ENCODE measurements at regions not wholly inside any gene's neighbourhood (a gene's known extent, or its start where the extent isn't known, plus 50 kb on each side); places are given as distances from the start of the nearest gene placed in this dataset.

DNA sequence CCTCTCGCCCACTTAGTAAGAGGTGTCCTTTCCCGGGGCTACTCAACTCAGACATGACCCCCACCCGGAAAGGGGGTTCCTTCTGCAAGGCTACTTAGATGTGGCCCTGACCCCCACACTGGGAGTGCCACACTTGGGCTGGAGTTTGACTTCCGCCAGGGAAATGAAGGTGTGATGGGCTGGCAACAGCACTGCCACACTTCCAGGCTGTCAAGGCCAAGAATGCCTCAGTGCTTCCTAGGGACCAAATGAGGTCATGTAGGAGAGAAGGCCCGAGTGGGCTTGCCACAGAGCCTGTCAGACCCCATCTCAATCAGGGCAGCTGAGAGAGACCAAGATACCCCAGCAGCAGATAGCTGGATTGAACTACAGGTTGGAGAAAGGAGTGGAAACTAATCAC is 55.5 kb downstream of the DRD1 start:
- H3K9me3 Mint-ChIP-seq, result no peaks in the 10 kb centered on the region
- H3K4me1 Mint-ChIP-seq (ENCODE audit: low read depth), result no peaks in the 10 kb centered on the region
- H3K36me3 Mint-ChIP-seq (ENCODE audit: low read depth), result no peaks in the 10 kb centered on the region
- H3K27ac Mint-ChIP-seq, result no peak overlapping the region
- H3K27me3 Mint-ChIP-seq, result peaks cover 9% of the 10 kb centered on the region
- no peak overlapping the region for H3K4me3 Mint-ChIP-seq

DNA sequence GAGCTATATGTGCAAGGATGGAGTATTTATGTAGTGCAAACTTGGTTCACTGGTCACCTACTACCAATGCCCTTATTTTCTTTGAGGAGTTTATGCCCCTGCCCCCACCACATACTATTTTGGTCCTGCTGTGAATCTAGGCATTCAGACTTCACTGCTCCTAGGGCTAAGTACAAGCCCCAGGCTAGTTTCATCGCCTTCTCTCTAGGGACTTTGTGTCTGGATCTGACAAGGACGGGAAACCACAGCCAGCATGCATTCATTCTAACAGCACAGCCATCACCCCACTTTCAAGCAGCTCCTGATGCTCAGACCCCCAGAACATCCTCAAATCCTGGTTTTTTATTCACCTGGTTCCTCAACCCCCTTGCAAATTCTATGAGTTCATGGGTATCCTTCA is 56.8 kb downstream of the DRD1 start:
- H3K27me3 Mint-ChIP-seq, result peaks cover 16% of the 10 kb centered on the region
- H3K4me1 Mint-ChIP-seq (ENCODE audit: low read depth), result no peaks in the 10 kb centered on the region
- no peaks in the 10 kb centered on the region for H3K9me3 Mint-ChIP-seq
- no peak overlapping the region for H3K4me3 Mint-ChIP-seq
- H3K27ac Mint-ChIP-seq, result no peak overlapping the region
- no peaks in the 10 kb centered on the region for H3K36me3 Mint-ChIP-seq (ENCODE audit: low read depth)

DNA sequence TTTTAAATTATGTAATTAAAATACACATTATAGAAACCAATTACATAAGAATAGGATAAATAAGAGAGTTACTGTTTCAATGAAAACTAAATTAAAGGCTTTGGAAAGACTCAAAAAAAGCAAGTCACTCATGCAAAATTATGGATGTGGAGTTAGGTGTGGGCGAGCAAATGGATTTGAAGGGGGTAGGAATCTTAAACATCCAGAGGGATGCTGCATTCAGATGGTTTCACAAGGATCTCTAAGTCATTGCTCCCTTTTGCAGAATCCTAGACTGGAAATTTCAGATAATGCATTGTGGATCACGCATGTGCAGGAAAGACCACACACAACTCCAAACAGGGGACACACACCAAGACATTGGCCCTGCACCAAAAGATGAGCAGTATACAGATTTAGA is 57.5 kb downstream of the DRD1 start:
- Mint-ChIP-seq H3K36me3 (ENCODE audit: low read depth) (no peaks in the 10 kb centered on the region), H3K27me3 (peaks cover 17% of the 10 kb centered on the region), H3K9me3 (no peaks in the 10 kb centered on the region), H3K4me1 (ENCODE audit: low read depth) (no peaks in the 10 kb centered on the region), H3K27ac (no peak overlapping the region), H3K4me3 (no peak overlapping the region)

DNA sequence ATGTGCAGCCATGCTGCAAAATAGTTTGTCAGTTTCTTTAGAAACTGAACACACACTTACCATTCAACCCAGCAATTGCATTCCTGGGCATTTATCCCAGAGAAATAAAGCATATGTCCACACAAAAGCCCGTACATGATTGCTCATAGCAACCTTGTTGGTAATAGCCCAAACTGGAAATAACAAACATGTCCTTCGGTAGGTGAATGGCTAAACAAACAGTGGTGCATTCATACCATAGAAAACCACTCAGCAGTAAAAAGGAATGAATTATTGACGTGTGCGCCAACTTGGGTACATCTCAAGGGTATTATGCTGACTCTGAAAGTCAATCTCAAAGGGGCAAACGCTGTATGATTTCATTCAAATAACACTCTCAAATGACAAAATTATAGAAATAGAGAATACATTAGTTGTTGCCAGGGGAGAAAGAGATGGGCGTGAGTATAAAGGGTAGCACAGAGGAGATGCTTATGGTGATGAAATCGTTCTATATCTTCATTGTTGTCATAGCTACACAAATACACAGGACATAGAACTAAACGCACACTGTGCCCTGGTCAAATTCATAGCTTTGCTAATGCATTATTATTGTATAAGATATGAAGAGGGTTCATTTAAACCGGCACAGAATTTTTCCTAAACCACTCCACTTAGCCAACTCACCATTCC is 58.2 kb downstream of the DRD1 start:
- H3K27me3 Mint-ChIP-seq, result peaks cover 20% of the 10 kb centered on the region
- no peaks in the 10 kb centered on the region for H3K4me1 Mint-ChIP-seq (ENCODE audit: low read depth)
- H3K4me3 Mint-ChIP-seq, result no peak overlapping the region
- no peak overlapping the region for H3K27ac Mint-ChIP-seq
- H3K9me3 Mint-ChIP-seq, result no peaks in the 10 kb centered on the region
- H3K36me3 Mint-ChIP-seq (ENCODE audit: low read depth), result no peaks in the 10 kb centered on the region

DNA sequence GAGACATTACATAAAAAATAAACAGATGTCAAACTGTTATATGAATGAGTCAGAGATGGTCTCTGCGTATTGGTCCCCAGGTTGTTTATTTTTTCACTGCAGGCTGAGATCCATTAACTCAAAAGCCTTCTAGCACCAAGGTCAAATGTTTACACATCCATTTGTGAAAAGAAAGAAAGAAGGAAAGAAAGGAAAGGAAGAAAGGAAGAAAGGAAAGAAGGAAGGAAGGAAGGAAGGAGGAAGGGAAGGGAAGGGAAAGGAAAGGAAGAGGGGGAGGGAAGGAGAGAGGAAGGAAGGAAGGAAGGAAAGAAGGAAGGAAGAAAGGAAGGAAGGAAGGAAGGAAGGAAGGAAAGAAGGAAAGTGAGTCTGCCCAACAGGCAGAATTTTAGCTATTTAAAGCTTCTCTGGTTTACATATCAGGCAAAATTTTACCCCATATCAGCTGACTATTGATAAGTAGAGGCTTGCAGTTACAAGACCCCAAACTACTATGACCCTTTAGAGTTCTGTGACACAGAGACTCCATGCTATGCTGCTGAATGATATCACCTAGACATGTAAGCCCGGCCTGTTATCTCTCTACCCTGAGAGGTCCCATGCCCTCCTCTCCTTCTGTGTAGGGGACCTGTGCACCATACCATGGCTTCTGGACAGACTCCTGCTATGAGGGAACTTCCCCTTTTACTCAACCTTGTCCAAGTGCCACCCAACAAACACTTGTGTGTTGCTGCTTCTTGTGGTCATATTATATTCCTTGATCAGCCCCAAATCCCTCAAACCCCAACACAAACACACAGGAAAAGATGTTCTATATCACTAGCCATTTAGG is 59.0 kb downstream of the DRD1 start:
- no peak overlapping the region for H3K4me3 Mint-ChIP-seq
- H3K4me1 Mint-ChIP-seq (ENCODE audit: low read depth), result no peaks in the 10 kb centered on the region
- H3K36me3 Mint-ChIP-seq (ENCODE audit: low read depth), result no peaks in the 10 kb centered on the region
- H3K9me3 Mint-ChIP-seq, result no peaks in the 10 kb centered on the region
- H3K27ac Mint-ChIP-seq, result no peak overlapping the region
- peaks cover 20% of the 10 kb centered on the region for H3K27me3 Mint-ChIP-seq

DNA sequence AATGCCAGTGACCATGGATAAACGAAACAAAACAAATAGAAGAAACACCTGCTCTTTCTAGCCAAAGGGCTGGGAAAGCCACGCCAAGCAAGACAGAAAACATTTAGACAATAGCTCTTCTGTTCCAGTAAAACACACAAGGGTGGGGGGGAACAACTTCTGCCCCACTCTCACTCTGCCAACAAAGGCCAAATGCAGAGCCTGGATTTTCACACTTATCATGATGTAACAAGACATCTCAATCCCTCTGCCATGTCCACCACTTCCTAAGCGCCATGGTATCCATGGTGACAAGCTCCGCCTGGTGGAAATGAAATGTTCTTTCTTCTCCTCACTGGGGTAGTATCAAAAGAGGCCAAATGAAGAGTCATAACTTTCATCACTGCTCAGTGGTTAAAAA is 60.6 kb downstream of the DRD1 start:
- Mint-ChIP-seq H3K4me3 (no peak overlapping the region), H3K27me3 (peaks cover 30% of the 10 kb centered on the region), H3K9me3 (no peaks in the 10 kb centered on the region), H3K27ac (no peak overlapping the region), H3K4me1 (ENCODE audit: low read depth) (no peaks in the 10 kb centered on the region), H3K36me3 (ENCODE audit: low read depth) (no peaks in the 10 kb centered on the region)

DNA sequence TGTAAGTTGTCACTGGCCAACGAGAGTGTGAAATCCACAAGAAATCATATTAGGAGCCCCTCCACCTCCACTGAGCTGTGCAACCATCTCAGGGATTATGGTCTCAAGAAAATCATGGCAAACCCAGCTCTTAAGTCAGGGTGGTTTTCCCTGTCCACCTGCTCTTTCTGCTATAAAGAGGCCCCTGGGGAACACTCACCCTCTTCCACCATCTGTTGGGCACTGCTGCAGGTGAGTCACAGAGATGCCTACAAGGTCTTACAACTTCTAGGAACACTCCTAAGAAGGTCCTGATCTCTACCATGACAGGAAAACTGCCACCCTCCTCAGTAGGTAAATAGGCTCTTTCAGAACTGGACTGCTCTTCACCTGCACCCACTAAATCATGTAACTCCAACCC is 61.8 kb downstream of the DRD1 start:
- Mint-ChIP-seq H3K27ac (no peak overlapping the region), H3K27me3 (peaks cover 38% of the 10 kb centered on the region), H3K4me1 (ENCODE audit: low read depth) (no peaks in the 10 kb centered on the region), H3K4me3 (no peak overlapping the region), H3K9me3 (no peaks in the 10 kb centered on the region), H3K36me3 (ENCODE audit: low read depth) (no peaks in the 10 kb centered on the region)

DNA sequence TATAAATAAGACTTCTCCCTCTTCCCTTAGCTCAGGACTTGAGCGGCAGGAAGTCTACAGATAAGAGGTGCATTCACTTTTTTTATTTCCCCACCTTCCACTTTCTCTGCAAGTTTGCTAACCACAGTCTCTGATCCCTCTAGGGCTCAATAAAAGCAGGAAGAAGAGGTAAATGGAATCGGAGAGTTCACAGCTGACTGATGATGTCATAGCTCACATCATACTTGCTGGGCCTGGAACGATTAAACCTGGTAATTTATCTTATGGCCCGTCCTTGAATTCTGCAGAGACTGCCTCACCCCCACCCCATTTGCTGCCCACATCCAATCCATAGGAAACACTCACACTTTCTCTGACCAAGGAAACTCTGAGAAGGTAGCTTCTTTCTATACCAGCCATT is 62.9 kb downstream of the DRD1 start:
- no peaks in the 10 kb centered on the region for H3K36me3 Mint-ChIP-seq (ENCODE audit: low read depth)
- H3K27me3 Mint-ChIP-seq, result peaks cover 38% of the 10 kb centered on the region
- no peaks in the 10 kb centered on the region for H3K9me3 Mint-ChIP-seq
- H3K4me3 Mint-ChIP-seq, result no peak overlapping the region
- H3K27ac Mint-ChIP-seq, result no peak overlapping the region
- no peaks in the 10 kb centered on the region for H3K4me1 Mint-ChIP-seq (ENCODE audit: low read depth)

DNA sequence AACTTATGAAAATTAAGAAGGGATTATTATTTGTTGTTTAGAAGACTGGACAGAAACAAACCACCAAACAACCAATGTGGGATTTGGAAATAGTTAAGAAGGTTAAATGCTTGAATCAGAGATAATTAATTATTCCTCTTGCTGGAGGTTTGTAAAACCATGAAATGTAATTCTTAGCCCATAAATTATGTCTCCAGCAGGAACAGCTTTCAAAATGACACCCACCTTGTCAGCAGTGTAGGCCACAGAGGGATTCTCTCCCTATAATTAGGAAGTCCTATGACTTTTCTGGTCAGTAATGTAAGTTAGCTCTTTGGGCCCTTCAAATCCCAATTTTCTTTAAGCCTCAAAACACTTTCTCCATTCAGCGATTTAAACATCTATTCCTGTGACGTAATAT is 63.3 kb downstream of the DRD1 start:
- Mint-ChIP-seq H3K27me3 (peaks cover 42% of the 10 kb centered on the region), H3K4me1 (ENCODE audit: low read depth) (no peaks in the 10 kb centered on the region), H3K4me3 (no peak overlapping the region), H3K27ac (no peak overlapping the region), H3K36me3 (ENCODE audit: low read depth) (no peaks in the 10 kb centered on the region), H3K9me3 (no peaks in the 10 kb centered on the region)

DNA sequence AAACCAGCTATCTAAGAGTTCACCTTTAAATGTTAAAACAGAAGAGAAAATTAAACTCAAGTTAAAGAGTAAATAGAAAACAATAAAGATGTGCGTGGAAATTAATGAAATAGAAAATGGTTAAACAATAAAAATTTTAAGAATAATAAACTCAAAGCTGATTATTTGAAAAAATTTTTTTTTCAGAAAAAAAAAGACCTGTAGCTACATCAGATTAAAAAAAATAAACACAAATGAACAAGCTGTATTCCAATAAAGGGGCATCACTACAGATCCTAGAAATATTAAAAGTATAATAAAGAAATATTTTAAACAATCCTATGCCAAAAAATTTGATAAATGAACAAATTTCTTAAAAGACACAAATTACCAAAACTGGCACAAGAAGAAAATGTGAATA is 64.1 kb downstream of the DRD1 start:
- Mint-ChIP-seq H3K36me3 (ENCODE audit: low read depth) (no peaks in the 10 kb centered on the region), H3K27ac (no peak overlapping the region), H3K4me3 (no peak overlapping the region), H3K27me3 (peaks cover 50% of the 10 kb centered on the region), H3K9me3 (no peaks in the 10 kb centered on the region), H3K4me1 (ENCODE audit: low read depth) (no peaks in the 10 kb centered on the region)

DNA sequence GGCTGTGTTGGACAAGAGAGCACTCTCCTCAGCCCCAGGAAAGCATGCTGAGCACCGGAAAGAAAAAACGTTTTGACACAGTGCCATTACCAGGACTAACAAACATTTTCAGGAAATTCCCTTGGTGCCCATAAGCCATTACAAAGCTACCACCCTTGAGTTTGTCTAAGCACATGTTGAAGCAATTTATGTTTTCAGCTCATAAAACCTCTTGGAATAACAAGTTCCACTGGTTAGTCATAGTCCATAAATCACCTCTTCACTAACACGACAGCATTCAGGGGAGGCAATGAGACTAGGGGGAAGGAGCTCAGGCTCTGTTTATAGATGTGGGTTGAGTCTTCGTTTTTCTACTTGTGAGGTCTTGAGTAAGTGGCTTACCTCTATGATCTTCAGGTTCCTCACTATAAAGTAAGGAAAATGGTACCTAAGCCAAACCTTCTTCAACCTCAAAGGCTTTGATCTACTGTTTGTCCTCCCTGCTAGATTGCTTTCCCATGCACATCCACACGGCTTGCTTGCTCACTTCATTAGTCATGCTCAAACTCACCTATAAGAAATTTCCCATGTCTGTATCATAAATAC is 65.4 kb downstream of the DRD1 start:
- Mint-ChIP-seq H3K9me3 (no peaks in the 10 kb centered on the region), H3K27ac (no peak overlapping the region), H3K27me3 (peaks cover 45% of the 10 kb centered on the region), H3K4me1 (ENCODE audit: low read depth) (no peaks in the 10 kb centered on the region), H3K36me3 (ENCODE audit: low read depth) (no peaks in the 10 kb centered on the region), H3K4me3 (no peak overlapping the region)

DNA sequence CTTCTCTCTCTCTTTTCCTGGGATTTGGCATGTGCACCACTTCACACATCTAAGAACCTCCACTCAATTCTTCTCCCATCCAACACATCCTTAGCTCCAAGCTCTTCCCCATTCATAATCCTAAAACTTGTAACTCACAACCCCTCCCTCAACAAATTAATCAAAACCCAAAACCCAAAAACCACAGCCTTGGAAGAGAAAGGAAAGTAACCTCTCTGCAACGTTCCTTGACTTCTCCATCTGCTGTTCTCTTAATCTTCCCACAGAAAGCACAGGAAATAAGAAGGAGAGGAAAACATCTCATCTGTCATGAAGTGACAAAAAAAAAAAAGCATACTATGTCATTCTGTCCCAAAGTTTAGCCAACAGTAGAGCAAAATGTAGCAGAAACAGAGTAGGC is 66.2 kb downstream of the DRD1 start:
- Mint-ChIP-seq H3K4me3 (no peak overlapping the region), H3K9me3 (no peaks in the 10 kb centered on the region), H3K36me3 (ENCODE audit: low read depth) (no peaks in the 10 kb centered on the region), H3K27me3 (peaks cover 38% of the 10 kb centered on the region), H3K4me1 (ENCODE audit: low read depth) (no peaks in the 10 kb centered on the region), H3K27ac (no peak overlapping the region)

DNA sequence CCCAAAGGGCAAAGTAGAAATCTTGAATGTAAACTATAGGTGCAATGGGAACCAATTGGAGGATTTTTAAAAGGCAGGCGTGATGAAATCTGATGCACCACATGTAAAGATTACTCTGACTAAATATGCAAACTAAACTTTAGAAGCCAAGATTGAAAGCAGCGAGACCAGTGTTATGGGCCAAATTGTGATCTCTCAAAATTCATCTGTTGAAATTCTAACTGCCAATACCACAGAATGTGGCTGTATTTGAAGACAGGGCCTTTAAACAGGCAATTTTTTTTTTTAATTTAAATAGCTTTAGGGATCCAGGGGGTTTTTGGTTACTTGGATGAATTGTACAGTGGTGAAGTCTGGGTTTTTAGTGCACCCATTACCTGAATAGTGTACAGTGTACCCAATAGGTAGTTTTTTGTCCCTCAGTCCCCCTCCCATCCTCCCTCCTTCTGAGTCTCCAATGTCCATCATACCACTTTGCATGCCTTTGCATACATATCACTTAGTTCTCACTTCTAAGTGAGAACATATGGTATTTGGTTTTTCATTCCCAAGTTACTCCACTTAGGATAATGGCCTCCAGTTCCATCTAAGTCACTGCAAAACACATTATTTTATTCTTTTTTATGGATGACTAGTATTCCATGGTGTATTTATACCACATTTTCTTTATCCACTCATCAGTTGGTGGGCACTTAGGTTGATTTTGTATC is 69.7 kb downstream of the DRD1 start:
- H3K4me1 Mint-ChIP-seq (ENCODE audit: low read depth), result no peaks in the 10 kb centered on the region
- H3K4me3 Mint-ChIP-seq, result no peak overlapping the region
- no peaks in the 10 kb centered on the region for H3K36me3 Mint-ChIP-seq (ENCODE audit: low read depth)
- no peak overlapping the region for H3K27ac Mint-ChIP-seq
- H3K9me3 Mint-ChIP-seq, result no peaks in the 10 kb centered on the region
- H3K27me3 Mint-ChIP-seq, result peaks cover 37% of the 10 kb centered on the region

DNA sequence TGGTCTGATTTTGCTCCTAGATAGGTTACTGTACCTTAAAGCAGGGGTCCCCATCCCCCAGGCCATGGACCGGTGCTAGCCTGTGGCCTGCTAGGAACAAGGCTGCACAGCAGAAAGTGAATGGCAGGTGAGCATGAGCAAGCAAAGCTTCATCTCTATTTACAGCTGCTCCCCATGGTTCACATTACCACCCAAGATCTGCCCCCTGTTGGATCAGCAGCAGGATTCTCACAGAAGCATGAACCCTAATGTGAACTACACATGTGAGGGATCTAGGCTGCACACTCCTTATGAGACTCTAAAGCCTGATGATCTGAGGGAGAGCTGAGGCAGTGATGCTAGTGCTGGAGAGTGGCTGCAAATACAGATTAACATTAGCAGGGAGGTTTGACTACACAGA is 78.1 kb downstream of the DRD1 start:
- H3K27me3 Mint-ChIP-seq, result peaks cover 11% of the 10 kb centered on the region
- no peak overlapping the region for H3K27ac Mint-ChIP-seq
- no peaks in the 10 kb centered on the region for H3K4me1 Mint-ChIP-seq (ENCODE audit: low read depth)
- no peak overlapping the region for H3K4me3 Mint-ChIP-seq
- no peaks in the 10 kb centered on the region for H3K9me3 Mint-ChIP-seq
- no peaks in the 10 kb centered on the region for H3K36me3 Mint-ChIP-seq (ENCODE audit: low read depth)

DNA sequence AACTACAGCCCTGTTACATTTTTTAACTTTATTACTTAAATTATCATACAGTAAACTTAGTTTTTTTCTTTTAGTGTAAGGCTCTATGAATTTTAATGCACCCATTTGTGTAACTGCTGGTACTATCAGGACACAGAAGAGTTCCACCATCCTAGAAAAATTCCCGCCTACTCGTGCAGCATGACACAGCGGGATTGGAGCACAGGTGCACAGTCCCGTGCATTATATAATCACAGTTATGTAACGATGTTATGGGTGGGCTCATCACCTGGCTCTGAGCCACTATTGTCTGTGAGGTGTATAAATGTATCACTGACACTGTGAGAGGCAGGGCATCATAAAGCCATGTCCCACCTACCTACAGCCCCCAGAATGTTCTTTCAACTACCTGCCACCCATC is 80.7 kb downstream of the DRD1 start:
- Mint-ChIP-seq H3K36me3 (ENCODE audit: low read depth) (no peaks in the 10 kb centered on the region), H3K9me3 (no peaks in the 10 kb centered on the region), H3K27me3 (peaks cover 14% of the 10 kb centered on the region), H3K4me1 (ENCODE audit: low read depth) (no peaks in the 10 kb centered on the region), H3K4me3 (no peak overlapping the region), H3K27ac (no peak overlapping the region)

All from stimulated activated naive CD8-positive, alpha-beta T cell treated with anti-CD3 and anti-CD28 coated beads, Interleukin-15, Interleukin-2, amounts not matched to agents 100 ng/mL and 50 ng/mL, for 24 hours (primary cell).